Astrocyte (in vitro differentiated cells and primary cell): ENCODE measurements at regions not wholly inside any gene's neighbourhood (a gene's known extent, or its start where the extent isn't known, plus 50 kb on each side); places are given as distances from the start of the nearest gene placed in this dataset.

Experiments used
- DNase-seq: peaks from one replicate; pipeline ENCODE4 v3.0.0-alpha.2; 2010; ENCODE audit warnings: low read depth
- FAIRE-seq: peaks from 2 replicates; lab custom pipeline; 2011; peaks lifted over from hg19 to GRCh38; lab: Jason Lieb, UNC
- H2AFZ ChIP-seq: 2 replicates; pipeline ENCODE4 v1.6.0; 2012; ENCODE audit warnings: low read depth, low read length, inconsistent platforms
- H3K27ac ChIP-seq: 2 replicates; pipeline ENCODE4 v1.5.1; 2011; ENCODE audit warnings: low read depth, low read length, inconsistent platforms
- H3K27me3 ChIP-seq: 2 replicates; pipeline ENCODE4 v1.6.0; 2011; ENCODE audit warnings: low read length, inconsistent platforms; ENCODE audit not compliant: insufficient read depth
- H3K36me3 ChIP-seq: 2 replicates; pipeline ENCODE4 v1.5.1; 2011; ENCODE audit warnings: low read length, inconsistent platforms; ENCODE audit not compliant: insufficient read depth
- H3K4me1 ChIP-seq: 2 replicates; pipeline ENCODE4 v1.5.1; 2011; ENCODE audit warnings: low read length, inconsistent platforms; ENCODE audit not compliant: insufficient read depth
- H3K4me2 ChIP-seq: 2 replicates; pipeline ENCODE4 v1.6.0; 2012; ENCODE audit warnings: low read length, inconsistent platforms
- H3K4me3 ChIP-seq: 2 replicates; pipeline ENCODE4 v1.5.1; 2011; ENCODE audit warnings: low read depth, mild to moderate bottlenecking, low read length, inconsistent platforms; ENCODE audit not compliant: insufficient read depth
- H3K79me2 ChIP-seq: 2 replicates; pipeline ENCODE4 v1.6.0; 2012; ENCODE audit warnings: mild to moderate bottlenecking, low read length, inconsistent platforms; ENCODE audit not compliant: insufficient read depth
- H3K9ac ChIP-seq: 2 replicates; pipeline ENCODE4 v1.6.0; 2012; ENCODE audit warnings: mild to moderate bottlenecking, low read length, inconsistent platforms
- H3K9me3 ChIP-seq: 2 replicates; pipeline ENCODE4 v1.5.1; 2012; ENCODE audit warnings: low read depth, mild to moderate bottlenecking, low read length, inconsistent platforms; ENCODE audit not compliant: insufficient read depth
- H4K20me1 ChIP-seq: 2 replicates; pipeline ENCODE4 v1.6.0; 2012; ENCODE audit warnings: low read length, inconsistent platforms; ENCODE audit not compliant: insufficient read depth
- H3K27ac Mint-ChIP-seq: one replicate; pipeline ENCODE4 v1.8.0; 2021; ENCODE audit warnings: mild to moderate bottlenecking, mixed read lengths; ENCODE audit not compliant: unreplicated experiment
- H3K27me3 Mint-ChIP-seq: one replicate; pipeline ENCODE4 v1.8.0; 2021; ENCODE audit warnings: low read depth, mixed read lengths; ENCODE audit not compliant: unreplicated experiment
- H3K36me3 Mint-ChIP-seq: one replicate; pipeline ENCODE4 v1.8.0; 2021; ENCODE audit warnings: low read depth, mixed read lengths; ENCODE audit not compliant: unreplicated experiment
- H3K4me1 Mint-ChIP-seq: one replicate; pipeline ENCODE4 v1.8.0; 2021; ENCODE audit warnings: low read depth, mixed read lengths; ENCODE audit not compliant: unreplicated experiment
- H3K4me3 Mint-ChIP-seq: one replicate; pipeline ENCODE4 v1.8.0; 2021; ENCODE audit warnings: mild to moderate bottlenecking, moderate library complexity, mixed read lengths; ENCODE audit not compliant: unreplicated experiment
- H3K9me3 Mint-ChIP-seq: one replicate; pipeline ENCODE4 v1.8.0; 2021; ENCODE audit warnings: mild to moderate bottlenecking, mixed read lengths; ENCODE audit not compliant: unreplicated experiment
- EZH2 ChIP-seq: IDR thresholded peaks from 2 replicates; pipeline ENCODE4 v1.6.1; 2012; ENCODE audit warnings: mild to moderate bottlenecking, low read length, inconsistent platforms; ENCODE audit not compliant: insufficient read depth
- TF ChIP-seq, protein P1 (sequence below): IDR thresholded peaks from 2 replicates; pipeline ENCODE4 v1.5.1; 2011; ENCODE audit warnings: low read depth, mild to moderate bottlenecking, inconsistent platforms, low read length, moderate library complexity; ENCODE audit not compliant: insufficient read depth

DNA sequence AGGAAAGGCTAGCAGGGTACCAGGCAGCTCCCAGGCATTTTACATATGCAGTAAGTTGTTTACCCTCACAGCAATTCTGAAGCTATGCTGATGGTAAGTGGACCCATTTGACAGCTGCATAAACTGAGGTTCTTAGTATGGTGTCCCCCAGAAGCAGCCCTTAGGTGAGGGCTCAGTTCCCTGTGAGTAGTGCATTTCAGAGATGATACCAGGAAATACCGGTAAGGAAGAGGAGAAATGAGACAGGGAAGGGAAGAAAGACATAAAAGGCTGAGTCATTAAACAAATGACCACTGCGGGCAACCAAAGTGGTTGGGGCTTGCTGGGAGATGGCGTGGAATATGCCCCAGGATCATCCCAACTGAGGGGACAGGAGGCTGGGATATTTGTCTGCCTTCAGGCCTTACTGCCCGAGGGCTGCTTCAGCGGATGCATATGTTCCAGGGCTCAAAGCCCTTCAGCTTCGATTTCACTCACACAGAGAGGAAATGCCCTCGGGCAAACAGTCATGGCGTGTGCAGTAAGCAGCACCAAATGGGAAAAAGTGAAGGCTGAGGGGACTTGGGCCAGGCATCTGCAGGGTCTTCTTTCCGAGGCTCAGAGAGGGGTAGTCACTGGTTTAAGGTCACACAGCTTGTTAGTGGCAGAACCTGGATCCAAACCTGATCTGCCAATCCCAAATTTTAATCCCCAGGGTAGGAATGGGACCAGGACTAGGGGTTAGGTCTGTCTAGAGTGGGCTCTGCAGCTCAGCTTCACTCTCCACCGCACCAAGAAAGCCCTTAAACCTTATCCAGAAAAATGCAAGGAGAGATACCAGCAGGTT is 133.7 kb upstream of the RUNX3 start:
- Histone ChIP-seq H3K4me3 (no peak overlapping the region), H3K36me3 (no peaks in the 10 kb centered on the region), H2AFZ (no peak overlapping the region), H3K27me3 (peaks cover 51% of the 10 kb centered on the region), H3K79me2 (no peaks in the 10 kb centered on the region), H3K9me3 (no peaks in the 10 kb centered on the region), H3K4me2 (no peak overlapping the region), H3K9ac (no peak overlapping the region), H3K4me1 (peaks cover 6% of the 10 kb centered on the region), H3K27ac (no peak overlapping the region), H4K20me1 (peaks cover 8% of the 10 kb centered on the region)
- H3K4me3 Mint-ChIP-seq = no peak overlapping the region
- no peak for FAIRE-seq
- TF ChIP-seq, protein P1, sequence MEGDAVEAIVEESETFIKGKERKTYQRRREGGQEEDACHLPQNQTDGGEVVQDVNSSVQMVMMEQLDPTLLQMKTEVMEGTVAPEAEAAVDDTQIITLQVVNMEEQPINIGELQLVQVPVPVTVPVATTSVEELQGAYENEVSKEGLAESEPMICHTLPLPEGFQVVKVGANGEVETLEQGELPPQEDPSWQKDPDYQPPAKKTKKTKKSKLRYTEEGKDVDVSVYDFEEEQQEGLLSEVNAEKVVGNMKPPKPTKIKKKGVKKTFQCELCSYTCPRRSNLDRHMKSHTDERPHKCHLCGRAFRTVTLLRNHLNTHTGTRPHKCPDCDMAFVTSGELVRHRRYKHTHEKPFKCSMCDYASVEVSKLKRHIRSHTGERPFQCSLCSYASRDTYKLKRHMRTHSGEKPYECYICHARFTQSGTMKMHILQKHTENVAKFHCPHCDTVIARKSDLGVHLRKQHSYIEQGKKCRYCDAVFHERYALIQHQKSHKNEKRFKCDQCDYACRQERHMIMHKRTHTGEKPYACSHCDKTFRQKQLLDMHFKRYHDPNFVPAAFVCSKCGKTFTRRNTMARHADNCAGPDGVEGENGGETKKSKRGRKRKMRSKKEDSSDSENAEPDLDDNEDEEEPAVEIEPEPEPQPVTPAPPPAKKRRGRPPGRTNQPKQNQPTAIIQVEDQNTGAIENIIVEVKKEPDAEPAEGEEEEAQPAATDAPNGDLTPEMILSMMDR = no peak
- TF ChIP-seq EZH2 = no peak
- H3K27ac Mint-ChIP-seq = no peak overlapping the region
- DNase-seq = peak; percentile 14
- peaks cover 42% of the 10 kb centered on the region for H3K27me3 Mint-ChIP-seq
- peaks cover 7% of the 10 kb centered on the region for H3K4me1 Mint-ChIP-seq
- no peaks in the 10 kb centered on the region for H3K36me3 Mint-ChIP-seq
- H3K9me3 Mint-ChIP-seq = no peaks in the 10 kb centered on the region

DNA sequence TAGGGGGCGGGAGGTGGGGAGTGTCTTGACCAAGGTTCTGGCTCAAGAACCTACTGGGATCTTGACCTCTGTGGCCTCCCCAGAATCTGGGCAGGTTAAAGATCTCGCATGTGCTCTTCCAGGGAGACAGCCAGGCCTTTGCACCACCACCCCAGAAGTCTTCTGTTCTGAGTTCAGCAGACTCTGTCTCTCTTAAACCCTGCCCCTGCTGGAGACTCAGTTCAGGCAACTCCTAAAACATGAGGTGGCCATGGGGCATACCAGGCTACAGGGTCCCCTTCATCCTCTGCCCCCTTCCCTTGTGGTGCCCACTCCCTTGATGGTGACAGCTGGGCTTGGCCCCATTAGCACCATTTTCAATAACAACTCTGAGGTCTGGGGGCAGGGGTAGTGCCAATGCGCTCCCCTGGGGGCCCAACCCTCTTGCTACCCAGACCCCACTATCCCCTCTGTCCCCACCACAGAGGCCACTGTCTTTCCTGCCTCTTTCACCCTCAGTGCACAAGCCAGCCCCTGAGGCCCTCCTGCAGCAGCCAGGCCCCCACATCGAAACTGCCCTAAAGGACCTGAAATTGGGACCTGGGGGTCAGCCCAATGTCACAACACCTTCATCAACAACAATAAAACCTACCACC is 132.7 kb upstream of the RUNX3 start:
- H3K9ac ChIP-seq = no peak overlapping the region
- no peak overlapping the region for H3K4me2 ChIP-seq
- H3K4me3 ChIP-seq = no peak overlapping the region
- no peak overlapping the region for H2AFZ ChIP-seq
- H3K4me1 ChIP-seq = peaks cover 6% of the 10 kb centered on the region
- DNase-seq (no peak), FAIRE-seq (no peak)
- Mint-ChIP-seq H3K4me1 (peaks cover 7% of the 10 kb centered on the region), H3K36me3 (no peaks in the 10 kb centered on the region), H3K27me3 (peaks cover 41% of the 10 kb centered on the region), H3K9me3 (no peaks in the 10 kb centered on the region), H3K4me3 (no peak overlapping the region), H3K27ac (no peak overlapping the region)
- no peaks in the 10 kb centered on the region for H3K9me3 ChIP-seq
- no peaks in the 10 kb centered on the region for H3K79me2 ChIP-seq
- H3K27ac ChIP-seq = no peak overlapping the region
- TF ChIP-seq EZH2 = no peak
- TF ChIP-seq, protein P1 = no peak
- no peaks in the 10 kb centered on the region for H3K36me3 ChIP-seq
- peaks cover 46% of the 10 kb centered on the region for H3K27me3 ChIP-seq
- H4K20me1 ChIP-seq = peaks cover 8% of the 10 kb centered on the region
